OCI-LY3 (cell line): ENCODE measurements at regions not wholly inside any gene's neighbourhood (a gene's known extent, or its start where the extent isn't known, plus 50 kb on each side); places are given as distances from the start of the nearest gene placed in this dataset.

Experiments used
- CTCF ChIP-seq: fragments of 200-600, 300-600 bp; sonication (generic); IDR thresholded peaks from 2 replicates; pipeline ENCODE4 v1.5.1; 2014; ENCODE audit warnings: antibody characterized with exemption, low read length, low read depth
- EZH2phosphoT487 ChIP-seq: fragments of 200-600 bp; shearing (Covaris generic); IDR thresholded peaks from 2 replicates; pipeline ENCODE4 v1.6.1; 2018; ENCODE audit warnings: antibody characterized with exemption, mixed run types, low read depth

- TF ChIP-seq CTCF (no peak), EZH2phosphoT487 (no peak)
Observed at GRCh38 chr17:45675892-45676291, 108.2 kb upstream of the CRHR1 start.
